IMR-90 (cell line): ENCODE measurements at regions not wholly inside any gene's neighbourhood (a gene's known extent, or its start where the extent isn't known, plus 50 kb on each side); places are given as distances from the start of the nearest gene placed in this dataset.

Experiments used
- ATAC-seq: fragments of 200-7000 bp; cut with Tn5 transposase; 2 replicates; pipeline ENCODE4 v1.9.1; 2020; ENCODE audit warnings: low read depth, mild to moderate bottlenecking, moderate library complexity
- BruUV-seq: library from RNA; stranded (reverse); fragments of 400-500 nt; replicated peaks from 2 replicates; lab custom pipeline; 2021; lab: Mats Ljungman, UMichigan
- CTCF ChIA-PET: fragments of 300-600 bp; formaldehyde crosslinking; extraction: SDS; loops from one replicate; lab custom pipeline; 2021; ENCODE audit warnings: antibody characterized with exemption; lab: Yijun Ruan, JAX
- POLR2A ChIA-PET: fragments of 300-600 bp; sonication (Branson Sonifier 250); formaldehyde crosslinking; loops from one replicate; lab custom pipeline; 2022; ENCODE audit warnings: antibody characterized with exemption; ENCODE audit not compliant: unreplicated experiment; lab: Charles Lee
- DNase-seq: peaks from one replicate; pipeline ENCODE4 v3.0.0; 2013
- H2AFZ ChIP-seq: replicated peaks from 2 replicates; pipeline ENCODE3; 2013; ENCODE audit warnings: low read length, mild to moderate bottlenecking; ENCODE audit not compliant: poor library complexity
- H2AK5ac ChIP-seq: 2 replicates; pipeline ENCODE4 v1.6.1; 2013; ENCODE audit warnings: low read depth, low read length, inconsistent platforms
- H2AK9ac ChIP-seq: replicated peaks from 2 replicates; pipeline ENCODE3; 2013; ENCODE audit warnings: mild to moderate bottlenecking, low read depth, low read length, moderate library complexity; ENCODE audit not compliant: poor library complexity
- H2BK120ac ChIP-seq: 2 replicates; pipeline ENCODE4 v1.6.1; 2013; ENCODE audit warnings: low read depth, low read length, inconsistent platforms
- H2BK15ac ChIP-seq: 3 replicates; pipeline ENCODE4 v1.6.1; 2013; ENCODE audit warnings: low read depth, low read length, inconsistent platforms
- H2BK20ac ChIP-seq: 2 replicates; pipeline ENCODE4 v1.6.1; 2013; ENCODE audit warnings: low read depth, mild to moderate bottlenecking, inconsistent platforms, low read length, moderate library complexity
- H2BK5ac ChIP-seq: 2 replicates; pipeline ENCODE4 v1.6.1; 2013; ENCODE audit warnings: mild to moderate bottlenecking, low read depth, low read length, inconsistent platforms; ENCODE audit not compliant: poor library complexity, severe bottlenecking
- H3K14ac ChIP-seq: replicated peaks from 2 replicates; pipeline ENCODE4 v1.6.1; 2013; ENCODE audit warnings: low read depth, low read length, inconsistent platforms
- H3K18ac ChIP-seq: 2 replicates; pipeline ENCODE4 v1.6.1; 2013; ENCODE audit warnings: low read depth, low read length, control low read depth
- H3K23ac ChIP-seq: 2 replicates; pipeline ENCODE4 v1.6.1; 2013; ENCODE audit warnings: low read depth, low read length, inconsistent platforms
- H3K27ac ChIP-seq: 2 replicates; pipeline ENCODE4 v1.5.1; 2013; ENCODE audit warnings: mild to moderate bottlenecking, control low read depth, low read length; ENCODE audit not compliant: insufficient read depth
- H3K27me3 ChIP-seq: 2 replicates; pipeline ENCODE4 v1.6.1; 2013; ENCODE audit warnings: low read length; ENCODE audit not compliant: control insufficient read depth, insufficient read depth
- H3K36me3 ChIP-seq: 2 replicates; pipeline ENCODE4 v1.6.1; 2013; ENCODE audit warnings: low read length, mixed read lengths; ENCODE audit not compliant: control insufficient read depth, insufficient read depth
- H3K4ac ChIP-seq: 2 replicates; pipeline ENCODE4 v1.6.1; 2013; ENCODE audit warnings: low read depth, low read length, inconsistent platforms
- H3K4me1 ChIP-seq: 2 replicates; pipeline ENCODE4 v1.6.1; 2013; ENCODE audit warnings: low read length, mixed read lengths; ENCODE audit not compliant: control insufficient read depth, insufficient read depth
- H3K4me2 ChIP-seq: 2 replicates; pipeline ENCODE4 v1.6.1; 2013; ENCODE audit warnings: low read depth, mild to moderate bottlenecking, control low read depth, low read length, moderate library complexity
- H3K4me3 ChIP-seq: 2 replicates; pipeline ENCODE4 v1.5.1; 2013; ENCODE audit warnings: low read depth, mild to moderate bottlenecking, control low read depth, low read length, moderate library complexity; ENCODE audit not compliant: insufficient read depth
- H3K56ac ChIP-seq: 2 replicates; pipeline ENCODE4 v1.6.1; 2013; ENCODE audit warnings: low read length, inconsistent platforms; ENCODE audit not compliant: insufficient read depth; ENCODE audit errors: extremely low read depth
- H3K79me1 ChIP-seq, 2 experiments: 2 replicates each; pipeline ENCODE4 v1.6.1; 2013; ENCODE audit warnings: low read length in 2 of 2, inconsistent platforms in 1 of 2, low read depth in 1 of 2
- H3K9ac ChIP-seq: 2 replicates; pipeline ENCODE4 v1.6.1; 2013; ENCODE audit warnings: low read depth, low read length, control low read depth
- H3K9me1 ChIP-seq: 2 replicates; pipeline ENCODE4 v1.6.1; 2013; ENCODE audit warnings: low read length, inconsistent platforms; ENCODE audit not compliant: insufficient read depth
- H3K9me3 ChIP-seq: 2 replicates; pipeline ENCODE4 v1.6.1; 2013; ENCODE audit warnings: low read length; ENCODE audit not compliant: control insufficient read depth, insufficient read depth
- H4K20me1 ChIP-seq: 2 replicates; pipeline ENCODE4 v1.6.1; 2013; ENCODE audit warnings: low read length, inconsistent platforms; ENCODE audit not compliant: insufficient read depth
- H4K5ac ChIP-seq: 2 replicates; pipeline ENCODE4 v1.6.1; 2013; ENCODE audit warnings: mild to moderate bottlenecking, low read depth, low read length, control low read depth
- H4K8ac ChIP-seq, 2 experiments: 2 replicates each; pipeline ENCODE4 v1.6.1; 2013; ENCODE audit warnings: low read depth in 2 of 2, low read length in 2 of 2, control low read depth in 1 of 2, inconsistent platforms in 1 of 2
- H4K91ac ChIP-seq: 2 replicates; pipeline ENCODE4 v1.6.1; 2013; ENCODE audit warnings: low read depth, low read length, inconsistent platforms; ENCODE audit not compliant: insufficient read depth
- BHLHE40 ChIP-seq: fragments of 150-350 bp; IDR thresholded peaks from 2 replicates; pipeline ENCODE4 v1.6.1; 2016; ENCODE audit warnings: mild to moderate bottlenecking, low read depth, low read length
- CEBPB ChIP-seq: IDR thresholded peaks from 2 replicates; pipeline ENCODE4 v1.6.1; 2012; ENCODE audit warnings: low read depth, low read length, improper control_type of control experiment
- FOS ChIP-seq: fragments of 150-350 bp; IDR thresholded peaks from 2 replicates; pipeline ENCODE4 v1.6.1; 2016; ENCODE audit warnings: low read depth, low read length
- MAFK ChIP-seq: IDR thresholded peaks from 2 replicates; pipeline ENCODE4 v1.6.1; 2012; ENCODE audit warnings: low read depth, low read length, improper control_type of control experiment
- MAZ ChIP-seq: IDR thresholded peaks from 2 replicates; pipeline ENCODE4 v1.6.1; 2012; ENCODE audit warnings: low read depth, mild to moderate bottlenecking, low read length, improper control_type of control experiment, moderate library complexity, borderline replicate concordance
- MXI1 ChIP-seq: IDR thresholded peaks from 2 replicates; pipeline ENCODE4 v1.6.1; 2012; ENCODE audit warnings: low read depth, mild to moderate bottlenecking, low read length, moderate library complexity, borderline replicate concordance
- NFE2L2 ChIP-seq: fragments of 150-350 bp; IDR thresholded peaks from 2 replicates; pipeline ENCODE4 v1.6.1; 2016; ENCODE audit warnings: low read depth, mild to moderate bottlenecking, low read length
- POLR2A ChIP-seq: IDR thresholded peaks from 2 replicates; pipeline ENCODE4 v1.6.1; 2012; ENCODE audit warnings: mild to moderate bottlenecking, low read depth, low read length
- RAD21 ChIP-seq: IDR thresholded peaks from 2 replicates; pipeline ENCODE4 v1.6.1; 2012; ENCODE audit warnings: low read length, improper control_type of control experiment
- RCOR1 ChIP-seq: IDR thresholded peaks from 2 replicates; pipeline ENCODE4 v1.6.1; 2012; ENCODE audit warnings: mild to moderate bottlenecking, low read length, improper control_type of control experiment; ENCODE audit not compliant: insufficient replicate concordance
- RFX5 ChIP-seq: IDR thresholded peaks from 2 replicates; pipeline ENCODE4 v1.8.0; 2012; ENCODE audit warnings: low read depth, mild to moderate bottlenecking, low read length, moderate library complexity
- WGBS, 2 experiments: methylation state at CpG; one replicate each; pipeline versions ENCODE4 v1.1.5 to v1.1.7; 2013; ENCODE audit warnings: missing lambda C conversion rate in 2 of 2; ENCODE audit not compliant: insufficient read length in 1 of 2; ENCODE audit errors: extremely low coverage in 2 of 2; 5-methylcytosine and 5-hydroxymethylcytosine counted together
- dilution Hi-C: fragments of 300-500 bp; cut with HindIII; formaldehyde crosslinking; loops from one replicate; pipeline ENCODE4 v1.14.3; 2018; ENCODE audit warnings: low sequenced_read_pairs; ENCODE audit not compliant: unreplicated experiment
- in situ Hi-C: fragments of 300-500 bp; cut with MboI; formaldehyde crosslinking; loops from 3 replicates; pipeline ENCODE4 v1.14.3; 2019; ENCODE audit warnings: low sequenced_read_pairs, inconsistent platforms, mixed read lengths
- intact Hi-C: fragments of 100-400 bp; cut with micrococcal nuclease; formaldehyde crosslinking; loops from 2 replicates; pipeline ENCODE4 v1.10.0; 2022
- TF ChIP-seq, protein P1 (sequence below): fragments of 150-350 bp; IDR thresholded peaks from 2 replicates; pipeline ENCODE4 v1.6.1; 2017; ENCODE audit warnings: mild to moderate bottlenecking, antibody characterized with exemption, low read length, low read depth

GRCh38 chr3:80550174-80550573 is 782.4 kb upstream of the ROBO1 start:
- DNase-seq (no peak), ATAC-seq (no peak)
- no peak overlapping the region for H2BK15ac ChIP-seq
- no peaks in the 10 kb centered on the region for H4K20me1 ChIP-seq
- no peak overlapping the region for H3K4me2 ChIP-seq
- no peak overlapping the region for H2BK120ac ChIP-seq
- no peak overlapping the region for H3K23ac ChIP-seq
- H3K79me1 ChIP-seq, result no peaks in the 10 kb centered on the region
- H3K9ac ChIP-seq, result no peak overlapping the region
- no peaks in the 10 kb centered on the region for H3K36me3 ChIP-seq
- H3K4me3 ChIP-seq, result no peak overlapping the region
- BruUV-seq, result no TSS peak
- CTCF ChIA-PET, result no interaction called here
- H3K56ac ChIP-seq, result no peak overlapping the region
- POLR2A ChIA-PET, result no interaction called here
- H2AK9ac ChIP-seq, result no peak overlapping the region
- in situ Hi-C loops, result no loop called here
- no peaks in the 10 kb centered on the region for H3K9me3 ChIP-seq
- H3K4me1 ChIP-seq, result no peaks in the 10 kb centered on the region
- H2AFZ ChIP-seq, result no peak overlapping the region
- no peak overlapping the region for H4K8ac ChIP-seq
- dilution Hi-C loops, result no loop called here
- H4K91ac ChIP-seq, result no peak overlapping the region
- no peak overlapping the region for H3K27ac ChIP-seq
- intact Hi-C loops, result no loop called here
- no peak overlapping the region for H2AK5ac ChIP-seq
- WGBS, 2 experiments, result no CpG with 5 or more reads among the region's 5 CpGs
- no peaks in the 10 kb centered on the region for H3K9me1 ChIP-seq
- no peak overlapping the region for H3K18ac ChIP-seq
- H3K14ac ChIP-seq, result no peak overlapping the region
- TF ChIP-seq BHLHE40 (no peak), NFE2L2 (no peak), RAD21 (no peak), RCOR1 (no peak), MXI1 (no peak), RFX5 (no peak), MAFK (no peak), CEBPB (no peak), MAZ (no peak), FOS (no peak), POLR2A (no peak)
- TF ChIP-seq, protein P1, sequence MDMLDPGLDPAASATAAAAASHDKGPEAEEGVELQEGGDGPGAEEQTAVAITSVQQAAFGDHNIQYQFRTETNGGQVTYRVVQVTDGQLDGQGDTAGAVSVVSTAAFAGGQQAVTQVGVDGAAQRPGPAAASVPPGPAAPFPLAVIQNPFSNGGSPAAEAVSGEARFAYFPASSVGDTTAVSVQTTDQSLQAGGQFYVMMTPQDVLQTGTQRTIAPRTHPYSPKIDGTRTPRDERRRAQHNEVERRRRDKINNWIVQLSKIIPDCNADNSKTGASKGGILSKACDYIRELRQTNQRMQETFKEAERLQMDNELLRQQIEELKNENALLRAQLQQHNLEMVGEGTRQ, result no peak
- no peak overlapping the region for H4K5ac ChIP-seq
- no peak overlapping the region for H3K4ac ChIP-seq
- H3K27me3 ChIP-seq, result no peaks in the 10 kb centered on the region
- H2BK5ac ChIP-seq, result no peak overlapping the region
- no peak overlapping the region for H2BK20ac ChIP-seq
